OCI-LY1 (cell line): ENCODE measurements at regions not wholly inside any gene's neighbourhood (a gene's known extent, or its start where the extent isn't known, plus 50 kb on each side); places are given as distances from the start of the nearest gene placed in this dataset.

ENCODE experiments used
- CTCF ChIP-seq: fragments of 200-600 bp; sonication (generic), shearing (Covaris generic); IDR thresholded peaks from 2 replicates; pipeline ENCODE4 v1.5.1; 2017; ENCODE audit warnings: mild to moderate bottlenecking, antibody characterized with exemption, low read length, moderate library complexity, mixed read lengths
- EZH2 ChIP-seq: fragments of 200-600 bp; sonication (generic), shearing (Covaris generic); IDR thresholded peaks from 2 replicates; pipeline ENCODE4 v1.8.0; 2017; ENCODE audit warnings: borderline replicate concordance, mixed run types, mild to moderate bottlenecking, antibody characterized with exemption, low read length, moderate library complexity, mixed read lengths

GRCh38 chr5:87775228-87775627 lies 362.5 kb upstream of the CCNH start:
- TF ChIP-seq CTCF, result no peak
- TF ChIP-seq EZH2, result no peak
